Lower lobe of right lung (tissue), 2 donors: ENCODE measurements at regions not wholly inside any gene's neighbourhood (a gene's known extent, or its start where the extent isn't known, plus 50 kb on each side); places are given as distances from the start of the nearest gene placed in this dataset.

Source experiments
- ATAC-seq, 2 donors: fragments of 200-7000 bp; cut with Tn5 transposase; one replicate each; pipeline ENCODE4 v1.9.1; 2020 to 2022; ENCODE audit warnings: mild to moderate bottlenecking in 2 of 2, moderate library complexity in 2 of 2
- DNase-seq: peaks from one replicate; pipeline ENCODE4 v3.0.0-alpha.2; 2020
- H3K27ac ChIP-seq: fragments of 200-600 bp; one replicate; pipeline ENCODE4 v1.8.0; 2022
- H3K27me3 ChIP-seq: fragments of 200-600 bp; one replicate; pipeline ENCODE4 v1.8.0; 2022; ENCODE audit warnings: low read depth
- H3K36me3 ChIP-seq: fragments of 200-600 bp; one replicate; pipeline ENCODE4 v1.8.0; 2022; ENCODE audit warnings: mild to moderate bottlenecking
- H3K4me1 ChIP-seq: fragments of 200-600 bp; one replicate; pipeline ENCODE4 v1.8.0; 2022
- H3K4me3 ChIP-seq: fragments of 200-600 bp; one replicate; pipeline ENCODE4 v1.8.0; 2022; ENCODE audit warnings: mild to moderate bottlenecking
- H3K9me3 ChIP-seq: fragments of 200-600 bp; one replicate; pipeline ENCODE4 v1.8.0; 2022
- CTCF ChIP-seq: fragments of 200-600 bp; IDR thresholded peaks from one replicate; pipeline ENCODE4 v1.8.0; 2022; ENCODE audit warnings: antibody characterized with exemption, mild to moderate bottlenecking
- intact Hi-C: fragments of 100-400 bp; cut with DNase I; formaldehyde crosslinking; loops from one replicate; pipeline ENCODE4 v1.11.0; 2022
- donor health status: DM: no; HTN: yes; CAD: no; lungs with severe emphysema.

GRCh38 chr1:232218955-232219865 is 410.7 kb downstream of the SIPA1L2 start:
- no peaks in the 10 kb centered on the region for H3K9me3 ChIP-seq
- no peak for TF ChIP-seq CTCF
- no peaks in the 10 kb centered on the region for H3K27me3 ChIP-seq
- H3K4me3 ChIP-seq, result no peak overlapping the region
- no peak for ATAC-seq
- no peak overlapping the region for H3K27ac ChIP-seq
- no peaks in the 10 kb centered on the region for H3K4me1 ChIP-seq
- no peaks in the 10 kb centered on the region for H3K36me3 ChIP-seq
- no peak for DNase-seq
- intact Hi-C loops, result no loop called here

DNA sequence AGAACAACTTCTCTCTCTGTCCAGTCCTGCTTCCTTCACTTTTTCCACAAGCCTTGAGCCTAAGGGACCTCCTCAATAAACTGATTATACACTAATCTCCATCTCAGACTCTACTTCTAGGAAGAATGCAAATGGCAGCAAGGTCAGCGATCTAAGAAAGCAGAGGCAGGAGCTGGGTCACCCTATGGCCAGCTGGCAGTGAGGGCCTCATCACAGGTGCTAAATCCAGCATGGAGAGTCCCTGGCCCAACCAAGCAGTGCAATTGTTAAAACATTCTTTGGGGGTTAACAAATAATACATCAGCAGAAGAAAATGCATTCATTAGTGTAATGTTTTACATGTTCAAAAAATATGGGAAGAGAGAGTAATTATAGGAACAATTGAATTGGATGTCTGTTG is 416.0 kb downstream of the SIPA1L2 start:
- Histone ChIP-seq H3K27me3 (no peaks in the 10 kb centered on the region), H3K27ac (no peak overlapping the region), H3K9me3 (no peaks in the 10 kb centered on the region), H3K36me3 (no peaks in the 10 kb centered on the region), H3K4me3 (no peak overlapping the region), H3K4me1 (no peaks in the 10 kb centered on the region)
- DNase-seq, result no peak
- ATAC-seq, result no peak
- intact Hi-C loops, result no loop called here
- no peak for TF ChIP-seq CTCF

GRCh38 chr1:232212253-232212652 is 417.7 kb downstream of the SIPA1L2 start:
- no peak for TF ChIP-seq CTCF
- intact Hi-C loops, result no loop called here
- Histone ChIP-seq H3K4me3 (no peak overlapping the region), H3K27ac (no peak overlapping the region), H3K4me1 (no peaks in the 10 kb centered on the region), H3K27me3 (no peaks in the 10 kb centered on the region), H3K36me3 (no peaks in the 10 kb centered on the region), H3K9me3 (no peaks in the 10 kb centered on the region)
- DNase-seq (no peak), ATAC-seq (no peak)

- ATAC-seq, result peak in 1 of 2 donors; percentile 9
- no peaks in the 10 kb centered on the region for H3K27me3 ChIP-seq
- no peaks in the 10 kb centered on the region for H3K9me3 ChIP-seq
- DNase-seq, result no peak
- H3K4me1 ChIP-seq, result no peaks in the 10 kb centered on the region
- peak; percentile 25 for TF ChIP-seq CTCF
- no peaks in the 10 kb centered on the region for H3K36me3 ChIP-seq
- H3K4me3 ChIP-seq, result no peak overlapping the region
- no peak overlapping the region for H3K27ac ChIP-seq
- intact Hi-C loops, result no loop called here
These were observed 418.8 kb downstream of the SIPA1L2 start for GRCh38 chr1:232211149-232211548.

DNA sequence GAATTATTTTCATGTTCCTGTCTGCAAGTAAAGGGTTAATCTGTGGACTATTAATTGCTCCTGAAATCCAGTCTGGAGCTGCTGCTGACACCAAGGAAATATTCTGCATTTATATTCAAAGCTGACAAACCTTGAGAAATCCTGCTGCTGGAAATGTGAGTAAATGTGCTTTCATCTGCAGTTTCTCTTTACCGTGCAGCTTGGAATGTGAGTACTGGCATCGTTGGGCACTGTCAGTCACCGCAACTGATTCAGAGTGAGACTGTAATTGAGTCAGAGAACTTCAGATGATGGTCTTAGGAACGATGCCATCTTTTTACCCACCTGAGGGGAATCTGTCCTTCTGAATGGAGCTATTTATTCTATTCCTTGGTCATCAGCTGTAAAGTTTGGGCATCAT is 420.6 kb downstream of the SIPA1L2 start:
- no peak for TF ChIP-seq CTCF
- Histone ChIP-seq H3K27ac (no peak overlapping the region), H3K36me3 (no peaks in the 10 kb centered on the region), H3K27me3 (no peaks in the 10 kb centered on the region), H3K4me3 (no peak overlapping the region), H3K4me1 (no peaks in the 10 kb centered on the region), H3K9me3 (no peaks in the 10 kb centered on the region)
- intact Hi-C loops, result no loop called here
- no peak for ATAC-seq
- DNase-seq, result no peak
